Kidney (tissue), 13 donors: ENCODE measurements at regions not wholly inside any gene's neighbourhood (a gene's known extent, or its start where the extent isn't known, plus 50 kb on each side); places are given as distances from the start of the nearest gene placed in this dataset.
A peak's percentile ranks its signal among the peaks of the same experiment; 100 is the strongest.

Source experiments
- DNase-seq, 5 donors: peaks; one replicate each; pipeline ENCODE4 v3.0.0-alpha.2; 2013 to 2020
- FAIRE-seq: peaks from 2 replicates; lab custom pipeline; 2012; peaks lifted over from hg19 to GRCh38; lab: Jason Lieb, UNC
- H3K27ac ChIP-seq, 2 donors: one replicate each; pipeline ENCODE4 v1.7.0; 2013; ENCODE audit warnings: low read depth in 2 of 2, low read length in 2 of 2, inconsistent platforms in 1 of 2
- H3K27me3 ChIP-seq: one replicate; pipeline ENCODE4 v1.7.1; 2013; ENCODE audit warnings: low read length, inconsistent platforms; ENCODE audit not compliant: control insufficient read depth, insufficient read depth
- H3K36me3 ChIP-seq, 3 donors: one replicate each; pipeline versions ENCODE4 v1.7.0 to v1.7.1; 2013; ENCODE audit warnings: low read length in 3 of 3, control low read depth in 1 of 3, inconsistent platforms in 1 of 3; ENCODE audit not compliant: insufficient read depth in 3 of 3, control insufficient read depth in 2 of 3
- H3K4me1 ChIP-seq, 3 donors: one replicate each; pipeline versions ENCODE4 v1.7.0 to v1.7.1; 2013; ENCODE audit warnings: low read length in 3 of 3, inconsistent platforms in 1 of 3, low read depth in 1 of 3; ENCODE audit not compliant: control insufficient read depth in 2 of 3, insufficient read depth in 2 of 3
- H3K4me3 ChIP-seq, 3 donors: one replicate each; pipeline versions ENCODE4 v1.7.0 to v1.8.1; 2013; ENCODE audit warnings: low read length in 3 of 3, control low read depth in 1 of 3, inconsistent platforms in 1 of 3
- H3K9ac ChIP-seq, 3 donors: one replicate each; pipeline versions ENCODE4 v1.7.0 to v1.7.1; 2013; ENCODE audit warnings: low read length in 3 of 3, control low read depth in 1 of 3, inconsistent platforms in 1 of 3
- H3K9me3 ChIP-seq, 3 donors: one replicate each; pipeline versions ENCODE4 v1.7.0 to v1.7.1; 2013; ENCODE audit warnings: low read length in 3 of 3, control low read depth in 1 of 3, inconsistent platforms in 1 of 3; ENCODE audit not compliant: control insufficient read depth in 2 of 3, insufficient read depth in 1 of 3
- intact Hi-C: fragments of 100-400 bp; cut with DNase I; formaldehyde crosslinking; loops from one replicate; pipeline ENCODE4 v1.11.1; 2022
- TF ChIP-seq, protein P1 (sequence below): IDR thresholded peaks from 3 replicates; pipeline ENCODE4 v1.5.1; 2012; ENCODE audit warnings: mild to moderate bottlenecking, moderate library complexity, borderline replicate concordance; ENCODE audit not compliant: insufficient read depth; ENCODE audit errors: extremely low read depth
- donor health status: control.
- donor health status: control.
- donor health status: control.
- donor health status: control.
- donor health status: control.
- donor health status: DM: yes; HTN: yes; CAD: no.
- donor health status: Normal renal cell carcinoma (clear cell type).

- no peak overlapping the region for H3K9ac ChIP-seq
- H3K4me3 ChIP-seq = no peak overlapping the region
- no peak overlapping the region for H3K27ac ChIP-seq
- no peaks in the 10 kb centered on the region for H3K36me3 ChIP-seq
- intact Hi-C loops = no loop called here
- TF ChIP-seq, protein P1, sequence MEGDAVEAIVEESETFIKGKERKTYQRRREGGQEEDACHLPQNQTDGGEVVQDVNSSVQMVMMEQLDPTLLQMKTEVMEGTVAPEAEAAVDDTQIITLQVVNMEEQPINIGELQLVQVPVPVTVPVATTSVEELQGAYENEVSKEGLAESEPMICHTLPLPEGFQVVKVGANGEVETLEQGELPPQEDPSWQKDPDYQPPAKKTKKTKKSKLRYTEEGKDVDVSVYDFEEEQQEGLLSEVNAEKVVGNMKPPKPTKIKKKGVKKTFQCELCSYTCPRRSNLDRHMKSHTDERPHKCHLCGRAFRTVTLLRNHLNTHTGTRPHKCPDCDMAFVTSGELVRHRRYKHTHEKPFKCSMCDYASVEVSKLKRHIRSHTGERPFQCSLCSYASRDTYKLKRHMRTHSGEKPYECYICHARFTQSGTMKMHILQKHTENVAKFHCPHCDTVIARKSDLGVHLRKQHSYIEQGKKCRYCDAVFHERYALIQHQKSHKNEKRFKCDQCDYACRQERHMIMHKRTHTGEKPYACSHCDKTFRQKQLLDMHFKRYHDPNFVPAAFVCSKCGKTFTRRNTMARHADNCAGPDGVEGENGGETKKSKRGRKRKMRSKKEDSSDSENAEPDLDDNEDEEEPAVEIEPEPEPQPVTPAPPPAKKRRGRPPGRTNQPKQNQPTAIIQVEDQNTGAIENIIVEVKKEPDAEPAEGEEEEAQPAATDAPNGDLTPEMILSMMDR = no peak
- peaks cover 0 to 2% (median 0%) of the 10 kb centered on the region in 3 donors for H3K4me1 ChIP-seq
- no peaks in the 10 kb centered on the region for H3K27me3 ChIP-seq
- FAIRE-seq = no peak
- H3K9me3 ChIP-seq = no peaks in the 10 kb centered on the region
- DNase-seq = peak in 1 of 5 donors; percentile 57
Observed at GRCh38 chr10:45071043-45071813, 70.5 kb downstream of the ZNF22 start.

DNA sequence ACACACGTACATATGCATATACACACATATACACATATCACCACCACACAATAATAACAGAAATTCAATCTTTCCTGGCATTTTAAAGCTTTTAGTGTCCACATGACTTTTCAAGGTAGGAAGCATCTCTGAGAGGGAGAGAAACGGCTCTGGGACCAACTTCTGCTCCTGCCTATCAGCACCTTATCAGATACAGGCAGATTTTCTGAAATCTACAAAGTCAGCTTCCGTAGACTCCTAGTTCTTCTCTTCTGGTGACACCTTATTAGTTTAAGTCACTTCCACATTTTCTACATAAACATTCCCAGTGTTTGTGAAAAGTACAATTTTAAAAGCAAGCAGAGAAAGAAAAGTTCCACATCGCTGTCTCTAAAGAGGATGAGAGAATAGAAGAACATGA lies 74.5 kb downstream of the ZNF22 start:
- Histone ChIP-seq H3K36me3 (no peaks in the 10 kb centered on the region), H3K4me3 (peak overlapping the region in 1 of 3 donors; percentile 12), H3K27ac (no peak overlapping the region), H3K9me3 (no peaks in the 10 kb centered on the region), H3K4me1 (peaks cover 0 to 8% (median 0%) of the 10 kb centered on the region in 3 donors), H3K27me3 (no peaks in the 10 kb centered on the region), H3K9ac (no peak overlapping the region)
- FAIRE-seq (no peak), DNase-seq (peak in 1 of 5 donors; percentile 26)
- intact Hi-C loops = no loop called here
- TF ChIP-seq, protein P1 = no peak

DNA sequence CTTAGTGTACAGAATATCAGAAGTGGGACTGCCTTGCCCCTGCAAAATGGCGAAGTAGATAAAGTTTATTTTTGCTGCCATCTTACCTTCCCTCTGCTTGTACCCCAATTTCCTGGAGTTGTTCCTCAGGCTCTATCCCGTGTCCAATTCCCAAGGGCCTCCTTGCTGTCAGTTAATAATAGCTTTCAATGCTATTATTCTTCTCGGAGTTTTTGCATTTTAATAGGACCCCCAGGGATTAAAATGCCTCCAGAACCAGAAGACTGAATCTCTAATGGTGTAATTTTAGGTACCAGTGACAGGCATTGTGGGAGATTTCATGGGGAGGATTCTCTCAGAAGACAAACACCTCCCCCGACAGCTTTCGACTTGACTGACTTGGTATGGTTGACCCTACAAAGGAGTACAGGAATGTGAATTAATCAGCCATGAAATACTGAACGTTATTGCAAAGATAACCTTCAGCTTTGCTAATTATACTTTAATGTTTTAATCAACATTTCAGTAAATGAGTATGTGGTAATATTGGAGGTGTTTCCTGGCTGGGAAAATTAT lies 75.2 kb downstream of the ZNF22 start:
- intact Hi-C loops = no loop called here
- no peaks in the 10 kb centered on the region for H3K27me3 ChIP-seq
- no peaks in the 10 kb centered on the region for H3K36me3 ChIP-seq
- H3K4me3 ChIP-seq = peak overlapping the region in 1 of 3 donors; percentile 12
- TF ChIP-seq, protein P1 = no peak
- H3K9ac ChIP-seq = no peak overlapping the region
- FAIRE-seq (no peak), DNase-seq (peak in 3 of 5 donors; percentile 41 to 86 (median 84))
- H3K9me3 ChIP-seq = no peaks in the 10 kb centered on the region
- H3K27ac ChIP-seq = no peak overlapping the region
- peaks cover 0 to 8% (median 0%) of the 10 kb centered on the region in 3 donors for H3K4me1 ChIP-seq
